Adipocyte (in vitro differentiated cells): ENCODE measurements at regions not wholly inside any gene's neighbourhood (a gene's known extent, or its start where the extent isn't known, plus 50 kb on each side); places are given as distances from the start of the nearest gene placed in this dataset.

Experiments used
- DNase-seq: peaks from one replicate; pipeline ENCODE4 v3.0.0-alpha.2; 2015; ENCODE audit warnings: low read depth
- H3K27me3 ChIP-seq: replicated peaks from 2 replicates; pipeline ENCODE4 v1.7.0; 2013; ENCODE audit warnings: mild to moderate bottlenecking, low read length, moderate library complexity; ENCODE audit not compliant: control insufficient read depth, insufficient read depth
- H3K36me3 ChIP-seq: 2 replicates; pipeline ENCODE4 v1.7.0; 2013; ENCODE audit warnings: low read length, mild to moderate bottlenecking, moderate library complexity; ENCODE audit not compliant: control insufficient read depth, insufficient read depth, severe bottlenecking
- H3K4me1 ChIP-seq: 2 replicates; pipeline ENCODE4 v1.7.0; 2013; ENCODE audit warnings: mild to moderate bottlenecking, low read length, moderate library complexity; ENCODE audit not compliant: control insufficient read depth, insufficient read depth
- H3K4me3 ChIP-seq: 2 replicates; pipeline ENCODE4 v1.7.0; 2013; ENCODE audit warnings: mild to moderate bottlenecking, low read length, moderate library complexity
- H3K9ac ChIP-seq: 2 replicates; pipeline ENCODE4 v1.7.0; 2013; ENCODE audit warnings: mild to moderate bottlenecking, low read length, moderate library complexity
- H3K9me3 ChIP-seq: 2 replicates; pipeline ENCODE4 v1.7.0; 2013; ENCODE audit warnings: mild to moderate bottlenecking, low read length, moderate library complexity; ENCODE audit not compliant: control insufficient read depth

DNA sequence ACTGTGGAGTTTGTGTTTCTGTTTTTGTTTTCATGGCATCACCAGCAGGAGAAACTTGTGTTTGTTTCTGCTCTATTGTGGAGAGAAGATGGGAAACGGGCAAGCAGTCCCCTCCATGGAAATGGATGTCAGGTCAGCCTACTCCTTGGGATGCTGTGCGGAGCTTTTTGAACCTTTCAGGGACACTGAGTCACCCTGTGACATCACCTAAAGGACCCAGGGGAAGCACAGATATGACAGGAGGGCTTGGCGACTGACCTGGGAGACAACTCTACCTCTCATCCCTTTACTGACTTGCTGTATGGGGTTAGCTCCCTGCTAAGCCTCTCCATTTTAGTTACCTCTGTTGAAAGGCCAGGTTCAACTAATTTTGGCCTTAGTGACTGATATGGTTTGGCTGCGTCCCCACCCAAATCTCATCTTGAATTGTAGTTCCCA is 706.9 kb upstream of the TMEM132C start:
- Histone ChIP-seq H3K4me3 (no peak overlapping the region), H3K27me3 (no peaks in the 10 kb centered on the region), H3K36me3 (no peaks in the 10 kb centered on the region), H3K4me1 (peaks cover 7% of the 10 kb centered on the region), H3K9me3 (no peaks in the 10 kb centered on the region), H3K9ac (no peak overlapping the region)
- DNase-seq, result no peak

GRCh38 chr12:127562816-127563215 is 704.2 kb upstream of the TMEM132C start:
- H3K4me1 ChIP-seq, result no peaks in the 10 kb centered on the region
- H3K9ac ChIP-seq, result no peak overlapping the region
- no peak for DNase-seq
- peaks cover 5% of the 10 kb centered on the region for H3K27me3 ChIP-seq
- H3K4me3 ChIP-seq, result no peak overlapping the region
- H3K9me3 ChIP-seq, result no peaks in the 10 kb centered on the region
- no peaks in the 10 kb centered on the region for H3K36me3 ChIP-seq

- Histone ChIP-seq H3K4me1 (no peaks in the 10 kb centered on the region), H3K9ac (no peak overlapping the region), H3K27me3 (peaks cover 19% of the 10 kb centered on the region)
Observed at GRCh38 chr12:127565241-127565640, 701.7 kb upstream of the TMEM132C start.

DNA sequence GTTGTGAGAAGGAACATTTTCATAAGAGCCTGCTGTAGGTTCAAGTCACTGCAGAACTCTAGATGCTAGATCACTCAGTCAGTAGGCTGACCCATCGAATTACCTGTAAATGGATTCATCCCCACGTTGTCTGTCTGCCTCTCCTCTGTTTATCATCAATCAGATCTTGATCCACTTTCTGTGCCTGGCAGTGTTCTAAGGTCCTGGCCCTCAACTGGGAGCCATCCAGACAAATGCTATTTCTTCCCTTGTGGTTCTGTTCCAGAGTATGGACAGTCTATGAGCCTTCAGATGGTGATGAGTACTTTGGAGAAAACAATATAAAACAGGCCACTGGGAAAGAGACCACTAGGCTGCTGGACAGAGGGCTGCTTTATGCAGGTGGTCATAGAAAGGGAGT is 699.4 kb upstream of the TMEM132C start:
- H3K36me3 ChIP-seq, result no peaks in the 10 kb centered on the region
- DNase-seq, result no peak
- H3K4me1 ChIP-seq, result no peaks in the 10 kb centered on the region
- H3K4me3 ChIP-seq, result no peak overlapping the region
- H3K9me3 ChIP-seq, result no peaks in the 10 kb centered on the region
- H3K9ac ChIP-seq, result no peak overlapping the region
- H3K27me3 ChIP-seq, result peaks cover 19% of the 10 kb centered on the region

More at GRCh38 chr12:127565241-127565640, 701.7 kb upstream of the TMEM132C start:
- Histone ChIP-seq H3K4me3 (no peak overlapping the region), H3K9me3 (no peaks in the 10 kb centered on the region), H3K36me3 (no peaks in the 10 kb centered on the region)
- no peak for DNase-seq

DNA sequence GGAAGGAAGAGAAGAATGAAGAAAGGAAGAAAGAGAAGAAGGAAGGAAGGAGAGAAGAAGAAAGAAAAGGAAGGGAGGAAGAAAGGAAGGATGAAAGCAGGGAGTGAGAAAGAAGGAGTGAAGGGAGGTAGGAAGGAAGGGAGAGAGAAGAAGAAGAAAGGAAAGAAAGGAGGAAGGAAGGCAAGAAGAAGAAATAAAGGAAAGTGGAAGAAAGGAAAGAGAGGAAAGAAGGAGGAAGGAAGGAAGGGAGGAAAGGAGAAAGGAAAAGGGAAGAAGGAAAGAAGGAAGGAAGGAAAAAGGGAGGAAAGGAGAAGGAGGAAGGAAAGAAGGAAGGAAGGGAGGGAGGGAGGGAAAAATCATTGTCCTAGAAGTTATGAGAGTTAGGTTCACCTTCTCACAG is 696.6 kb upstream of the TMEM132C start:
- H3K9me3 ChIP-seq, result no peaks in the 10 kb centered on the region
- H3K36me3 ChIP-seq, result no peaks in the 10 kb centered on the region
- no peak overlapping the region for H3K9ac ChIP-seq
- no peak for DNase-seq
- H3K4me1 ChIP-seq, result no peaks in the 10 kb centered on the region
- peaks cover 23% of the 10 kb centered on the region for H3K27me3 ChIP-seq
- H3K4me3 ChIP-seq, result no peak overlapping the region

DNA sequence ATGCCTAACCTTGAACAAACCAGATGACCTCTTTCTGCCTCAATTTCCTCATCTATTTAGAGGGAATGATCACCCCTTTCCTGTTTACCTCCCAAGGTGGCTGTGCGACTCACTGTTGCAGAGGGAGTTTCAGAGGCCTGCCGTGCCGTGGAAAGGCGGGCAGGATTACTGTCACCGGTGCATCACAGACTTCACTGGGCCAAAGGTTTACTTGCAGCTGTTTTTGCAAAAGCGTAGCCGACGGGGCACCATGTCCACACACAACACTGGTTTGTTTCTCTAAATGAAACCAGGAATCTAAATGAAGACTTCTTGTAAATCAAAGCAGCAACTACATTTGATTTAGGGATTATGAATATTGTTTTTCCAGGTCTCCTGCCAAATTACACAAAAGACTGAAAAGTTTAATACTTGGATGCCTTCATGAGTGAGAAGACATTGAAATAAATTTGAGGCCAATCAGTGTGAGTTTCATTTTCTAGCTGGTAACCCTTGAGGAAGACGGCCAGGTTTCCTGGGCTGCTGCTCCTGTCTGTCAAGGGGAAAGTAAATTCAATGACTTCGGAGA is 696.1 kb upstream of the TMEM132C start:
- no peaks in the 10 kb centered on the region for H3K36me3 ChIP-seq
- DNase-seq, result peak; percentile 37
- no peak overlapping the region for H3K9ac ChIP-seq
- H3K27me3 ChIP-seq, result peaks cover 23% of the 10 kb centered on the region
- no peaks in the 10 kb centered on the region for H3K4me1 ChIP-seq
- no peak overlapping the region for H3K4me3 ChIP-seq
- H3K9me3 ChIP-seq, result no peaks in the 10 kb centered on the region

DNA sequence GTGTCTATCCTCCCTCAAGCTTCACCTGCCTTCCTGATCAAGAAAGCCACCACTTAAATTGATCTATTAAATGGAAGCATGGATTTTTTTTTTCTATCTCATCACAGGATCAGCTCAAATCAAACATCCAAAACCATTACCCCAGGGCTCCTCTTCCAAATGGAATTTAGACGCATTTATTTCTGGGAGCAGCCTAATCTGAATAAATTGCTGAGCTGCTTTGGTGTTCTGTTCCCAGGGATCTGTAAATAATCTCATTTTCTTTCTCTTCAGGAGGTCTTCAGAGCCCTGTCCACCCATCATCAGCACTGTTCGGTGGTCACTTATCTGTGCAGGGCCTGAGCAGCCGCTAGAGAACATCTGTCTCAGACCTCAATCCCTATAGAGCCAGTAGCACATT is 695.4 kb upstream of the TMEM132C start:
- H3K4me3 ChIP-seq, result no peak overlapping the region
- H3K36me3 ChIP-seq, result no peaks in the 10 kb centered on the region
- no peak for DNase-seq
- no peaks in the 10 kb centered on the region for H3K9me3 ChIP-seq
- peaks cover 23% of the 10 kb centered on the region for H3K27me3 ChIP-seq
- no peak overlapping the region for H3K9ac ChIP-seq
- no peaks in the 10 kb centered on the region for H3K4me1 ChIP-seq

GRCh38 chr12:127579446-127579845 is 687.5 kb upstream of the TMEM132C start:
- peak; percentile 28 for DNase-seq
- no peaks in the 10 kb centered on the region for H3K4me1 ChIP-seq

DNA sequence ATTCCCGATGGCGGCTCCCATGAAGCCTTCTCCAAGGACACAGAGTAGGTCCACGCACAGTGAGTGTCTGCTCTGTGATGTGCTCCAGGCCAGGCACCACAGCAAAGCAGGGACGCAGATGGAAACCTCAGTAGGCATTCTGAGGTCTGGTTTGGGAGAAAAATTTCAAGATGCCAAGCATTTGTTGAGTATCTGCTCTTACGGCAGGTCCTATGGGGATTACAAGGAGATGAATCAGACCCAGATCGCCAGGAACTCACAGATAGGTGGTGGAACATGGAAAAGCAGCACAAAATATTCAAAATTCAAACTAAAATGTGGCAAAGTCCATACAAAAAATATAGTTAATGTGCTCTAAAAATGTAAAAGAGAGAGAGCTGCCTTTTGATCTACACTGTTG is 684.9 kb upstream of the TMEM132C start:
- Histone ChIP-seq H3K9me3 (no peaks in the 10 kb centered on the region), H3K36me3 (no peaks in the 10 kb centered on the region), H3K4me3 (no peak overlapping the region), H3K4me1 (no peaks in the 10 kb centered on the region), H3K27me3 (no peaks in the 10 kb centered on the region), H3K9ac (no peak overlapping the region)
- no peak for DNase-seq

More at GRCh38 chr12:127579446-127579845, 687.5 kb upstream of the TMEM132C start:
- no peaks in the 10 kb centered on the region for H3K9me3 ChIP-seq
- no peak overlapping the region for H3K4me3 ChIP-seq
- H3K36me3 ChIP-seq, result no peaks in the 10 kb centered on the region
- H3K27me3 ChIP-seq, result no peaks in the 10 kb centered on the region
- no peak overlapping the region for H3K9ac ChIP-seq

DNA sequence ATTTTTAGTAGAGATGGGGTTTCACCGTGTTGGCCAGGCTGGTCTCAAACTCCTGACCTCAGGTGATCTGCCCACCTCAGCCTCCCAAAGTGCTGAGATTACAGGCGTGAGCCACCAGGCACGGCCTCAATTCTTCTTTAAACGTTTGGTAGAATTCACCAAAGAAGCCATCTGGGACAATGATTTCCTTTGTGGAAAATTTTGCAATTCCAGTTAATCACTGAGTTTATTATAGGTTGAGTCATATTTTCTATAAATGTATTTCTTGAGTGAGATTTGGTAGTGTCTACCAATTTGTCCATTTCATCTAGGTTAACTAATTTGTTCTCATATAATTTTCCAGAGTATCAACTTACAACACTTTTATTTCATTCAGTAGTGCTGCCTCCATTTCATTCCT is 683.9 kb upstream of the TMEM132C start:
- peaks cover 5% of the 10 kb centered on the region for H3K4me1 ChIP-seq
- DNase-seq, result no peak
- H3K9ac ChIP-seq, result no peak overlapping the region
- no peaks in the 10 kb centered on the region for H3K27me3 ChIP-seq
- H3K36me3 ChIP-seq, result no peaks in the 10 kb centered on the region
- no peak overlapping the region for H3K4me3 ChIP-seq
- no peaks in the 10 kb centered on the region for H3K9me3 ChIP-seq

DNA sequence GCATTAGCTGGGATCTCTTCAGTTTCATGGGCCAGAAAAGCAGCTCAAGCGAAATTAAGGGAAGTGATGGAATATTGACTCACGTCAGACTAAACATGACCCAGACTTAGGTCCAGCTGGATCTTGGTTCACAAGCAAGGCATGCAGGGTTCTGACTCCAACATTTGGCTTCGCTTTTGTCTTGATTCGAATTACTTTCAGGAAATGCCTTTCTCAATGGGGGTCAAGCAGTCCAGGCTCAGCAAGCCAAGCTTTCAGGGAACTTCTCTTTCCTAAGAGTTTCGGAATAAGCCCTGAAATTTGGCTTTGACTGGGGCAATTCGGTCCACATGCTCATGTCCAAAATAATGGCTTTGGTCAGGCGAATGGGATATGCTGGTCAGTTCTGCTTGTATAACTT is 678.7 kb upstream of the TMEM132C start:
- no peaks in the 10 kb centered on the region for H3K9me3 ChIP-seq
- no peaks in the 10 kb centered on the region for H3K36me3 ChIP-seq
- H3K27me3 ChIP-seq, result peaks cover 3% of the 10 kb centered on the region
- no peak overlapping the region for H3K9ac ChIP-seq
- no peak overlapping the region for H3K4me3 ChIP-seq
- peak; percentile 86 for DNase-seq
- H3K4me1 ChIP-seq, result peaks cover 13% of the 10 kb centered on the region

DNA sequence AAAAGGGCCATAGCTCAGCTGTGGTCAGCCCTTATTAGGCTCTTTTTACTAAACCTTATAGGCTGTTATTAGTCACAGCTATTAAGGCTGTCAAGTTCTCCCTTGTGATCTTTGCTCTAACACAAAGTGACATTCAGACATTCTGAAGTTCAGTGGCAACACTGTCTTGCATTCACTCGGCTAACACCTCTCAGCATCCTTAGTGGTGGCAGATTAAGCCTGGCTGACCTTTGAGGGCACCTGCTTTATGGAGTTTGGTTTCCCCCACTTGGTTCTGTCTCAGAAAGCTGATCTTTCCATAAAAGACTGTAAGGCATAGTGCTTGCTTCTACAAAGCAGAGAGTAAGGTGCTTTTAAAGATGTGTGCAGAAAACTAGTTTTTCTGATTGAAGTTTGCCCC is 677.4 kb upstream of the TMEM132C start:
- Histone ChIP-seq H3K4me3 (no peak overlapping the region), H3K9me3 (no peaks in the 10 kb centered on the region), H3K9ac (no peak overlapping the region), H3K27me3 (peaks cover 3% of the 10 kb centered on the region), H3K4me1 (peaks cover 13% of the 10 kb centered on the region), H3K36me3 (no peaks in the 10 kb centered on the region)
- no peak for DNase-seq
